H1 (cell line): ENCODE measurements at regions not wholly inside any gene's neighbourhood (a gene's known extent, or its start where the extent isn't known, plus 50 kb on each side); places are given as distances from the start of the nearest gene placed in this dataset.

Experiments used
- CTCF ChIP-seq, 3 experiments: IDR thresholded peaks; 1 replicate in 2 of 3; 2 replicates in 1 of 3; pipeline versions ENCODE4 v1.5.1 to v1.6.1; 2011; ENCODE audit warnings: low read length in 3 of 3, mild to moderate bottlenecking in 3 of 3, inconsistent platforms in 2 of 3, low read depth in 1 of 3, moderate library complexity in 1 of 3; ENCODE audit not compliant: insufficient read depth in 1 of 3; ENCODE audit errors: control extremely low read depth in 1 of 3
- EP300 ChIP-seq, 2 experiments: IDR thresholded peaks; 1 replicate in 1 of 2; 2 replicates in 1 of 2; pipeline ENCODE4 v1.6.1; 2011 to 2012; ENCODE audit warnings: low read depth in 2 of 2, low read length in 2 of 2, mild to moderate bottlenecking in 2 of 2, borderline replicate concordance in 1 of 2, inconsistent platforms in 1 of 2, moderate library complexity in 1 of 2
- HDAC2 ChIP-seq, 2 experiments: fragments of 300-600 bp in 1 of 2; sonication (generic) in 1 of 2; IDR thresholded peaks; 2 replicates each; pipeline ENCODE4 v1.6.1; 2011 to 2012; ENCODE audit warnings: low read depth in 2 of 2, low read length in 2 of 2, mild to moderate bottlenecking in 2 of 2, moderate library complexity in 2 of 2, borderline replicate concordance in 1 of 2, inconsistent platforms in 1 of 2
- POLR2AphosphoS5 ChIP-seq: IDR thresholded peaks from 2 replicates; pipeline ENCODE4 v1.6.1; 2011; ENCODE audit warnings: low read depth, low read length

- TF ChIP-seq HDAC2 (IDR thresholded peaks at IDR 0.05; ENCODE audit: borderline replicate concordance in 1 of 2, low read depth in 2 of 2, low read length in 2 of 2) (no peak), EP300 (IDR thresholded peaks at IDR 0.05; ENCODE audit: borderline replicate concordance in 1 of 2, low read depth in 2 of 2, low read length in 2 of 2) (no peak), POLR2AphosphoS5 (no peak), CTCF (IDR thresholded peaks at IDR 0.05; ENCODE audit: control extremely low read depth in 1 of 3, insufficient read depth in 1 of 3, low read depth in 1 of 3, low read length in 3 of 3) (no peak)
Measured at GRCh38 chr7:142690554-142691182, 58.6 kb upstream of the PRSS1 start.
